Stimulated activated effector memory CD8-positive, alpha-beta T cell treated with anti-CD3 and anti-CD28 coated beads, Interleukin-12 subunit alpha, Interleukin-12 subunit beta, amount 100 ng/mL, for 72 hours (primary cell): ENCODE measurements at regions not wholly inside any gene's neighbourhood (a gene's known extent, or its start where the extent isn't known, plus 50 kb on each side); places are given as distances from the start of the nearest gene placed in this dataset.

ENCODE experiments used
- ATAC-seq: fragments of 150-1000 bp; cut with Tn5 transposase; 2 replicates; pipeline ENCODE4 v1.10.0; 2021
- DNase-seq, 2 donors: peaks; one replicate each; pipeline ENCODE4 v3.0.0; 2021 to 2022; ENCODE audit warnings: low spot score in 2 of 2
- H3K27ac Mint-ChIP-seq: one replicate; pipeline ENCODE4 v1.8.0; 2022; ENCODE audit warnings: mild to moderate bottlenecking, mixed read lengths
- H3K36me3 Mint-ChIP-seq: one replicate; pipeline ENCODE4 v1.8.0; 2022; ENCODE audit warnings: mild to moderate bottlenecking, mixed read lengths
- H3K4me1 Mint-ChIP-seq: one replicate; pipeline ENCODE4 v1.8.0; 2022; ENCODE audit warnings: mixed read lengths
- H3K4me3 Mint-ChIP-seq: one replicate; pipeline ENCODE4 v1.8.0; 2022; ENCODE audit warnings: mild to moderate bottlenecking, mixed read lengths
- H3K9me3 Mint-ChIP-seq: one replicate; pipeline ENCODE4 v1.8.0; 2022; ENCODE audit warnings: mixed read lengths

- Mint-ChIP-seq H3K4me3 (no peak overlapping the region), H3K27ac (no peak overlapping the region), H3K4me1 (no peaks in the 10 kb centered on the region), H3K9me3 (peaks cover 20% of the 10 kb centered on the region), H3K36me3 (no peaks in the 10 kb centered on the region)
- DNase-seq (no peak), ATAC-seq (no peak)
These were observed 99.2 kb upstream of the ZRANB2 start for GRCh38 chr1:71179997-71180396.

GRCh38 chr1:71170925-71171324 lies 90.1 kb upstream of the ZRANB2 start:
- Mint-ChIP-seq H3K27ac (no peak overlapping the region), H3K36me3 (no peaks in the 10 kb centered on the region), H3K9me3 (peaks cover 18% of the 10 kb centered on the region), H3K4me1 (no peaks in the 10 kb centered on the region), H3K4me3 (no peak overlapping the region)
- ATAC-seq = no peak
- DNase-seq = no peak

GRCh38 chr1:71167505-71167904 lies 86.7 kb upstream of the ZRANB2 start:
- ATAC-seq (no peak), DNase-seq (no peak)
- Mint-ChIP-seq H3K4me1 (no peaks in the 10 kb centered on the region), H3K9me3 (peaks cover 8% of the 10 kb centered on the region), H3K27ac (no peak overlapping the region), H3K36me3 (no peaks in the 10 kb centered on the region), H3K4me3 (no peak overlapping the region)

- ATAC-seq = no peak
- Mint-ChIP-seq H3K4me1 (no peaks in the 10 kb centered on the region), H3K27ac (no peak overlapping the region), H3K4me3 (no peak overlapping the region), H3K9me3 (peaks cover 8% of the 10 kb centered on the region), H3K36me3 (no peaks in the 10 kb centered on the region)
- no peak for DNase-seq
These were observed 85.6 kb upstream of the ZRANB2 start for GRCh38 chr1:71166178-71167173.

- Mint-ChIP-seq H3K9me3 (peaks cover 19% of the 10 kb centered on the region), H3K4me3 (no peak overlapping the region), H3K4me1 (no peaks in the 10 kb centered on the region), H3K36me3 (no peaks in the 10 kb centered on the region), H3K27ac (no peak overlapping the region)
- DNase-seq = no peak
- no peak for ATAC-seq
These were observed 76.9 kb upstream of the ZRANB2 start for GRCh38 chr1:71157715-71158114.

- Mint-ChIP-seq H3K4me1 (no peaks in the 10 kb centered on the region), H3K4me3 (no peak overlapping the region), H3K27ac (no peak overlapping the region), H3K36me3 (no peaks in the 10 kb centered on the region), H3K9me3 (peaks cover 20% of the 10 kb centered on the region)
- ATAC-seq (no peak), DNase-seq (no peak)
These were observed 76.3 kb upstream of the ZRANB2 start for GRCh38 chr1:71157151-71157550.

- Mint-ChIP-seq H3K36me3 (no peaks in the 10 kb centered on the region), H3K9me3 (peaks cover 20% of the 10 kb centered on the region), H3K4me1 (no peaks in the 10 kb centered on the region), H3K4me3 (no peak overlapping the region), H3K27ac (no peak overlapping the region)
- ATAC-seq = no peak
- DNase-seq = no peak
These were observed 75.8 kb upstream of the ZRANB2 start for GRCh38 chr1:71156590-71156989.

- H3K4me3 Mint-ChIP-seq = no peak overlapping the region
- H3K4me1 Mint-ChIP-seq = no peaks in the 10 kb centered on the region
- no peaks in the 10 kb centered on the region for H3K36me3 Mint-ChIP-seq
- H3K27ac Mint-ChIP-seq = no peak overlapping the region
- peaks cover 21% of the 10 kb centered on the region for H3K9me3 Mint-ChIP-seq
- peak; percentile 28 for ATAC-seq
- no peak for DNase-seq
These were observed 73.6 kb upstream of the ZRANB2 start for GRCh38 chr1:71154429-71154828.

- Mint-ChIP-seq H3K9me3 (peaks cover 27% of the 10 kb centered on the region), H3K27ac (no peak overlapping the region), H3K4me1 (no peaks in the 10 kb centered on the region), H3K4me3 (no peak overlapping the region), H3K36me3 (no peaks in the 10 kb centered on the region)
- DNase-seq = no peak
- ATAC-seq = no peak
These were observed 73.0 kb upstream of the ZRANB2 start for GRCh38 chr1:71153826-71154225.

GRCh38 chr1:71147637-71148360 lies 67.0 kb upstream of the ZRANB2 start:
- H3K36me3 Mint-ChIP-seq = no peaks in the 10 kb centered on the region
- no peak overlapping the region for H3K4me3 Mint-ChIP-seq
- H3K9me3 Mint-ChIP-seq = peaks cover 30% of the 10 kb centered on the region

GRCh38 chr1:71135571-71135970 lies 54.7 kb upstream of the ZRANB2 start:
- Mint-ChIP-seq H3K4me1 (no peaks in the 10 kb centered on the region), H3K27ac (no peak overlapping the region), H3K36me3 (no peaks in the 10 kb centered on the region), H3K4me3 (no peak overlapping the region), H3K9me3 (peaks cover 30% of the 10 kb centered on the region)
- ATAC-seq (no peak), DNase-seq (no peak)

More at GRCh38 chr1:71147637-71148360, 67.0 kb upstream of the ZRANB2 start:
- no peak for ATAC-seq
- no peak for DNase-seq
- no peaks in the 10 kb centered on the region for H3K4me1 Mint-ChIP-seq
- H3K27ac Mint-ChIP-seq = no peak overlapping the region
